Endothelial cell of umbilical vein (primary cell): ENCODE measurements at regions not wholly inside any gene's neighbourhood (a gene's known extent, or its start where the extent isn't known, plus 50 kb on each side); places are given as distances from the start of the nearest gene placed in this dataset.

Source experiments
- POLR2A ChIP-seq: IDR thresholded peaks from 2 replicates; pipeline ENCODE4 v1.6.1; 2012; ENCODE audit warnings: low read depth, mild to moderate bottlenecking, control low read depth, low read length
- TF ChIP-seq, protein P1 (sequence below), 2 donors: IDR thresholded peaks; 1 replicate in 1 of 2; 2 replicates in 1 of 2; pipeline ENCODE4 v1.5.1; 2011; ENCODE audit warnings: low read length in 2 of 2, mild to moderate bottlenecking in 2 of 2, moderate library complexity in 2 of 2, control low read depth in 1 of 2, inconsistent platforms in 1 of 2, low read depth in 1 of 2; ENCODE audit not compliant: insufficient read depth in 1 of 2; ENCODE audit errors: extremely low read depth in 1 of 2
- TF ChIP-seq, protein P2 (sequence below): IDR thresholded peaks from 2 replicates; pipeline ENCODE4 v1.6.1; 2011; ENCODE audit not compliant: insufficient read depth, insufficient read length

DNA sequence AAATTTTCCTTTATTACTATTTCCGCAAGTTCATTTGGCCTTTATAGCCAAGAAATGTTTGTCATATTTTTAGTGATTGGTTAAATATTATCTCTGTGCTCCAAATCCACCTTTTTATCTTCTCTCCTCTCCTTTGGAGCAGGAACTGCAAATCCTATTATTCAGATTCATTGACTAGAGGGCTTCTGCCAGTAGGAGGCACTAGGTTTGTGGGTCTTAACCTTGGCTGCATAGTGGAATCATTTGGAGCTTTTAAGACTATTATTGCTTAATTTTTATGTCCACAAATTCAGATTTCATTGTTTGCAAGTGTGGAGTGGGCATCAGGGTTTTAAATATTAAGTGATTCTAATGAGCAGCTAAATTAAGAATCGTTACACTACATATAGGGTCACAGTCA is 75.3 kb upstream of the SYT10 start:
- TF ChIP-seq, protein P1, sequence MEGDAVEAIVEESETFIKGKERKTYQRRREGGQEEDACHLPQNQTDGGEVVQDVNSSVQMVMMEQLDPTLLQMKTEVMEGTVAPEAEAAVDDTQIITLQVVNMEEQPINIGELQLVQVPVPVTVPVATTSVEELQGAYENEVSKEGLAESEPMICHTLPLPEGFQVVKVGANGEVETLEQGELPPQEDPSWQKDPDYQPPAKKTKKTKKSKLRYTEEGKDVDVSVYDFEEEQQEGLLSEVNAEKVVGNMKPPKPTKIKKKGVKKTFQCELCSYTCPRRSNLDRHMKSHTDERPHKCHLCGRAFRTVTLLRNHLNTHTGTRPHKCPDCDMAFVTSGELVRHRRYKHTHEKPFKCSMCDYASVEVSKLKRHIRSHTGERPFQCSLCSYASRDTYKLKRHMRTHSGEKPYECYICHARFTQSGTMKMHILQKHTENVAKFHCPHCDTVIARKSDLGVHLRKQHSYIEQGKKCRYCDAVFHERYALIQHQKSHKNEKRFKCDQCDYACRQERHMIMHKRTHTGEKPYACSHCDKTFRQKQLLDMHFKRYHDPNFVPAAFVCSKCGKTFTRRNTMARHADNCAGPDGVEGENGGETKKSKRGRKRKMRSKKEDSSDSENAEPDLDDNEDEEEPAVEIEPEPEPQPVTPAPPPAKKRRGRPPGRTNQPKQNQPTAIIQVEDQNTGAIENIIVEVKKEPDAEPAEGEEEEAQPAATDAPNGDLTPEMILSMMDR (IDR thresholded peaks at IDR 0.05; ENCODE audit: extremely low read depth in 1 of 2, insufficient read depth in 1 of 2, low read depth in 1 of 2, low read length in 2 of 2), result no peak
- TF ChIP-seq, protein P2, sequence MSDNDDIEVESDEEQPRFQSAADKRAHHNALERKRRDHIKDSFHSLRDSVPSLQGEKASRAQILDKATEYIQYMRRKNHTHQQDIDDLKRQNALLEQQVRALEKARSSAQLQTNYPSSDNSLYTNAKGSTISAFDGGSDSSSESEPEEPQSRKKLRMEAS, result no peak
- no peak for TF ChIP-seq POLR2A
